ENCODE measurements at regions not wholly inside any gene's neighbourhood (a gene's known extent, or its start where the extent isn't known, plus 50 kb on each side); places are given as distances from the start of the nearest gene placed in this dataset.

GRCh38 chr2:155842103-155842502, 490.4 kb downstream of the NR4A2 start:
- TF ChIP-seq, protein P1, sequence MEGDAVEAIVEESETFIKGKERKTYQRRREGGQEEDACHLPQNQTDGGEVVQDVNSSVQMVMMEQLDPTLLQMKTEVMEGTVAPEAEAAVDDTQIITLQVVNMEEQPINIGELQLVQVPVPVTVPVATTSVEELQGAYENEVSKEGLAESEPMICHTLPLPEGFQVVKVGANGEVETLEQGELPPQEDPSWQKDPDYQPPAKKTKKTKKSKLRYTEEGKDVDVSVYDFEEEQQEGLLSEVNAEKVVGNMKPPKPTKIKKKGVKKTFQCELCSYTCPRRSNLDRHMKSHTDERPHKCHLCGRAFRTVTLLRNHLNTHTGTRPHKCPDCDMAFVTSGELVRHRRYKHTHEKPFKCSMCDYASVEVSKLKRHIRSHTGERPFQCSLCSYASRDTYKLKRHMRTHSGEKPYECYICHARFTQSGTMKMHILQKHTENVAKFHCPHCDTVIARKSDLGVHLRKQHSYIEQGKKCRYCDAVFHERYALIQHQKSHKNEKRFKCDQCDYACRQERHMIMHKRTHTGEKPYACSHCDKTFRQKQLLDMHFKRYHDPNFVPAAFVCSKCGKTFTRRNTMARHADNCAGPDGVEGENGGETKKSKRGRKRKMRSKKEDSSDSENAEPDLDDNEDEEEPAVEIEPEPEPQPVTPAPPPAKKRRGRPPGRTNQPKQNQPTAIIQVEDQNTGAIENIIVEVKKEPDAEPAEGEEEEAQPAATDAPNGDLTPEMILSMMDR (tag by site-specific recombination; IDR thresholded peaks at IDR 0.05): no peak
- TF ChIP-seq ZBTB1 (tag by site-specific recombination; IDR thresholded peaks at IDR 0.05) (no peak), MYNN (tag by site-specific recombination; IDR thresholded peaks at IDR 0.05; ENCODE audit: borderline replicate concordance) (no peak), ZNF621 (tag by site-specific recombination; IDR thresholded peaks at IDR 0.05) (no peak), ZNF324 (tag by site-specific recombination; IDR thresholded peaks at IDR 0.05) (no peak), ZNF48 (tag by site-specific recombination; IDR thresholded peaks at IDR 0.05) (no peak), ZBTB7A (tag by site-specific recombination; IDR thresholded peaks at IDR 0.05; ENCODE audit: low read depth) (no peak), ZNF302 (tag by site-specific recombination; IDR thresholded peaks at IDR 0.05; ENCODE audit: low read depth) (no peak)
- TF ChIP-seq, protein P2, sequence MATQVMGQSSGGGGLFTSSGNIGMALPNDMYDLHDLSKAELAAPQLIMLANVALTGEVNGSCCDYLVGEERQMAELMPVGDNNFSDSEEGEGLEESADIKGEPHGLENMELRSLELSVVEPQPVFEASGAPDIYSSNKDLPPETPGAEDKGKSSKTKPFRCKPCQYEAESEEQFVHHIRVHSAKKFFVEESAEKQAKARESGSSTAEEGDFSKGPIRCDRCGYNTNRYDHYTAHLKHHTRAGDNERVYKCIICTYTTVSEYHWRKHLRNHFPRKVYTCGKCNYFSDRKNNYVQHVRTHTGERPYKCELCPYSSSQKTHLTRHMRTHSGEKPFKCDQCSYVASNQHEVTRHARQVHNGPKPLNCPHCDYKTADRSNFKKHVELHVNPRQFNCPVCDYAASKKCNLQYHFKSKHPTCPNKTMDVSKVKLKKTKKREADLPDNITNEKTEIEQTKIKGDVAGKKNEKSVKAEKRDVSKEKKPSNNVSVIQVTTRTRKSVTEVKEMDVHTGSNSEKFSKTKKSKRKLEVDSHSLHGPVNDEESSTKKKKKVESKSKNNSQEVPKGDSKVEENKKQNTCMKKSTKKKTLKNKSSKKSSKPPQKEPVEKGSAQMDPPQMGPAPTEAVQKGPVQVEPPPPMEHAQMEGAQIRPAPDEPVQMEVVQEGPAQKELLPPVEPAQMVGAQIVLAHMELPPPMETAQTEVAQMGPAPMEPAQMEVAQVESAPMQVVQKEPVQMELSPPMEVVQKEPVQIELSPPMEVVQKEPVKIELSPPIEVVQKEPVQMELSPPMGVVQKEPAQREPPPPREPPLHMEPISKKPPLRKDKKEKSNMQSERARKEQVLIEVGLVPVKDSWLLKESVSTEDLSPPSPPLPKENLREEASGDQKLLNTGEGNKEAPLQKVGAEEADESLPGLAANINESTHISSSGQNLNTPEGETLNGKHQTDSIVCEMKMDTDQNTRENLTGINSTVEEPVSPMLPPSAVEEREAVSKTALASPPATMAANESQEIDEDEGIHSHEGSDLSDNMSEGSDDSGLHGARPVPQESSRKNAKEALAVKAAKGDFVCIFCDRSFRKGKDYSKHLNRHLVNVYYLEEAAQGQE (tag by site-specific recombination; IDR thresholded peaks at IDR 0.05): no peak
